PC-3 (cell line): ENCODE measurements at regions not wholly inside any gene's neighbourhood (a gene's known extent, or its start where the extent isn't known, plus 50 kb on each side); places are given as distances from the start of the nearest gene placed in this dataset.

Experiments
- ATAC-seq: fragments of 200-7000 bp; cut with Tn5 transposase; 2 replicates; pipeline ENCODE4 v1.9.1; 2020; ENCODE audit warnings: mild to moderate bottlenecking, moderate library complexity
- BruUV-seq: library from RNA; stranded (reverse); fragments of 400-500 nt; replicated peaks from 2 replicates; lab custom pipeline; 2021; lab: Mats Ljungman, UMichigan
- CTCF ChIA-PET: fragments of 300-600 bp; sonication (Branson Sonifier 250); formaldehyde crosslinking; loops from one replicate; lab custom pipeline; 2022; ENCODE audit warnings: antibody characterized with exemption; lab: Charles Lee
- POLR2A ChIA-PET: fragments of 300-600 bp; sonication (Branson Sonifier 250); formaldehyde crosslinking; loops from one replicate; lab custom pipeline; 2022; ENCODE audit warnings: antibody characterized with exemption; ENCODE audit not compliant: unreplicated experiment; lab: Charles Lee
- DNase-seq: peaks from one replicate; pipeline ENCODE4 v3.0.0-alpha.2; 2015
- H2AFZ ChIP-seq: fragments of 300-600 bp; sonication (generic); 2 replicates; pipeline ENCODE4 v1.6.0; 2016; ENCODE audit warnings: antibody characterized with exemption, low read length
- H3F3A ChIP-seq: fragments of 300-600 bp; sonication (generic); one replicate; pipeline ENCODE4 v1.6.0; 2017; ENCODE audit warnings: antibody characterized with exemption, low read length, control low read depth, mild to moderate bottlenecking; ENCODE audit not compliant: unreplicated experiment
- H3K27ac ChIP-seq: fragments of 300-600 bp; sonication (generic); 2 replicates; pipeline ENCODE4 v1.5.1; 2016; ENCODE audit warnings: mild to moderate bottlenecking, low read length
- H3K27me3 ChIP-seq: fragments of 300-600 bp; sonication (generic); 2 replicates; pipeline ENCODE4 v1.6.1; 2016; ENCODE audit warnings: low read length, mixed read lengths
- H3K36me3 ChIP-seq: fragments of 300-600 bp; sonication (generic); 2 replicates; pipeline ENCODE4 v1.6.1; 2016; ENCODE audit warnings: low read depth, mixed run types, low read length, mixed read lengths
- H3K4me1 ChIP-seq: fragments of 300-600 bp; sonication (generic); 2 replicates; pipeline ENCODE4 v1.5.1; 2016; ENCODE audit warnings: low read length; ENCODE audit not compliant: insufficient read depth
- H3K4me2 ChIP-seq: fragments of 300-600 bp; sonication (generic); 2 replicates; pipeline ENCODE4 v1.6.0; 2016; ENCODE audit warnings: low read length
- H3K4me3 ChIP-seq: fragments of 300-600 bp; sonication (generic); 2 replicates; pipeline ENCODE4 v1.5.1; 2016; ENCODE audit warnings: mild to moderate bottlenecking, low read length, mixed read lengths
- H3K79me2 ChIP-seq: fragments of 300-600 bp; sonication (generic); 2 replicates; pipeline ENCODE4 v1.6.1; 2017; ENCODE audit warnings: low read length, mixed read lengths
- H3K9ac ChIP-seq: fragments of 300-600 bp; sonication (generic); 2 replicates; pipeline ENCODE4 v1.6.0; 2016; ENCODE audit warnings: mild to moderate bottlenecking, low read length
- H3K9me2 ChIP-seq: fragments of 300-600 bp; sonication (generic); replicated peaks from 2 replicates; pipeline ENCODE4 v1.6.1; 2016; ENCODE audit warnings: mixed run types, low read length, mixed read lengths
- H3K9me3 ChIP-seq: fragments of 300-600 bp; sonication (generic); 2 replicates; pipeline ENCODE4 v1.6.1; 2016; ENCODE audit warnings: low read length, mixed read lengths
- H4K20me1 ChIP-seq: fragments of 300-600 bp; sonication (generic); 2 replicates; pipeline ENCODE4 v1.6.1; 2016; ENCODE audit warnings: low read length, mixed read lengths
- CTCF ChIP-seq: fragments of 300-600 bp; sonication (generic); conservative IDR thresholded peaks from 2 replicates; pipeline ENCODE4 v1.5.1; 2017; ENCODE audit warnings: antibody characterized with exemption, low read depth, mild to moderate bottlenecking, low read length
- EZH2 ChIP-seq: fragments of 300-600 bp; sonication (generic); IDR thresholded peaks from one replicate; pipeline ENCODE4 v1.6.1; 2017; ENCODE audit warnings: antibody characterized with exemption, mild to moderate bottlenecking, low read length; ENCODE audit not compliant: unreplicated experiment
- EZH2phosphoT487 ChIP-seq: fragments of 300-600 bp; sonication (generic); IDR thresholded peaks from 2 replicates; pipeline ENCODE4 v1.6.1; 2018; ENCODE audit warnings: mild to moderate bottlenecking, antibody characterized with exemption, low read length, borderline replicate concordance
- intact Hi-C: fragments of 100-400 bp; cut with micrococcal nuclease; formaldehyde crosslinking; loops from 2 replicates; pipeline ENCODE4 v1.9.0; 2023

- H2AFZ ChIP-seq, result no peak overlapping the region
- H3K79me2 ChIP-seq, result no peaks in the 10 kb centered on the region
- H3K9ac ChIP-seq, result no peak overlapping the region
- no TSS peak for BruUV-seq
- H3K9me3 ChIP-seq, result no peaks in the 10 kb centered on the region
- H3K4me2 ChIP-seq, result no peak overlapping the region
- ChIA-PET POLR2A (no interaction called here), CTCF (no interaction called here)
- H3K9me2 ChIP-seq, result no peaks in the 10 kb centered on the region
- no peaks in the 10 kb centered on the region for H3K27me3 ChIP-seq
- H3K27ac ChIP-seq, result no peak overlapping the region
- ATAC-seq, result peak; percentile 56; the same call in 1 of the 2 replicates
- intact Hi-C loops, result loop anchor here (1.0 to 2.0 kb wide), 2 partner anchors 20 to 60 kb away; no protein-coding TSS in a partner anchor
- no peaks in the 10 kb centered on the region for H3F3A ChIP-seq
- H3K4me1 ChIP-seq, result peaks cover 16% of the 10 kb centered on the region
- H4K20me1 ChIP-seq, result no peaks in the 10 kb centered on the region
- TF ChIP-seq EZH2phosphoT487 (no peak), EZH2 (no peak), CTCF (no peak)
- peak; percentile 3 for DNase-seq
- no peak overlapping the region for H3K4me3 ChIP-seq
- no peaks in the 10 kb centered on the region for H3K36me3 ChIP-seq
These were observed 72.1 kb upstream of the PARD3B start for GRCh38 chr2:204473224-204473623.

- Histone ChIP-seq H3K9me3 (no peaks in the 10 kb centered on the region), H3K9me2 (no peaks in the 10 kb centered on the region), H3K4me2 (no peak overlapping the region), H3K27ac (no peak overlapping the region), H3K79me2 (no peaks in the 10 kb centered on the region), H3K27me3 (no peaks in the 10 kb centered on the region), H3K4me1 (peaks cover 7% of the 10 kb centered on the region; the same call in 1 of the 2 replicates), H3K36me3 (no peaks in the 10 kb centered on the region), H3K4me3 (no peak overlapping the region), H3K9ac (no peak overlapping the region), H2AFZ (no peak overlapping the region), H3F3A (no peaks in the 10 kb centered on the region), H4K20me1 (no peaks in the 10 kb centered on the region)
- DNase-seq, result no peak
- ChIA-PET CTCF (no interaction called here), POLR2A (no interaction called here)
- BruUV-seq, result no TSS peak
- no peak for ATAC-seq
- no peak for TF ChIP-seq CTCF
- no peak for TF ChIP-seq EZH2phosphoT487
- no peak for TF ChIP-seq EZH2
- intact Hi-C loops, result no loop called here
These were observed 69.9 kb upstream of the PARD3B start for GRCh38 chr2:204475399-204475798.

- H2AFZ ChIP-seq, result no peak overlapping the region
These were observed 67.8 kb upstream of the PARD3B start for GRCh38 chr2:204477358-204477950.

More at GRCh38 chr2:204477358-204477950, 67.8 kb upstream of the PARD3B start:
- no peak overlapping the region for H3K9ac ChIP-seq
- no peaks in the 10 kb centered on the region for H4K20me1 ChIP-seq
- H3K4me3 ChIP-seq, result no peak overlapping the region
- TF ChIP-seq CTCF (no peak), EZH2 (no peak), EZH2phosphoT487 (no peak)
- intact Hi-C loops, result no loop called here
- H3K9me3 ChIP-seq, result no peaks in the 10 kb centered on the region
- H3K9me2 ChIP-seq, result no peaks in the 10 kb centered on the region
- no peak overlapping the region for H3K4me2 ChIP-seq
- no peaks in the 10 kb centered on the region for H3F3A ChIP-seq
- no peaks in the 10 kb centered on the region for H3K79me2 ChIP-seq
- ChIA-PET POLR2A (no interaction called here), CTCF (no interaction called here)
- no peak overlapping the region for H3K27ac ChIP-seq
- DNase-seq (no peak), ATAC-seq (no peak)
- H3K27me3 ChIP-seq, result no peaks in the 10 kb centered on the region
- BruUV-seq, result no TSS peak
- H3K4me1 ChIP-seq, result peaks cover 7% of the 10 kb centered on the region; the same call in 1 of the 2 replicates
- no peaks in the 10 kb centered on the region for H3K36me3 ChIP-seq
